GM18502 (cell line): ENCODE measurements at regions not wholly inside any gene's neighbourhood (a gene's known extent, or its start where the extent isn't known, plus 50 kb on each side); places are given as distances from the start of the nearest gene placed in this dataset.

Experiments
- ATAC-seq: cut with Tn5 transposase; IDR thresholded peaks from one replicate; pipeline ENCODE4 v1.9.1; 2021; ENCODE audit warnings: mild to moderate bottlenecking; ENCODE audit not compliant: unreplicated experiment, poor library complexity

GRCh38 chr5:115379622-115380344, 83.3 kb upstream of the CCDC112 start:
- peak; percentile 70 for ATAC-seq

GRCh38 chr5:115378754-115379153, 82.3 kb upstream of the CCDC112 start:
- ATAC-seq: no peak

- ATAC-seq: peak; percentile 73
These were observed 81.2 kb upstream of the CCDC112 start for GRCh38 chr5:115377468-115378217.

GRCh38 chr5:115375893-115376292, 79.4 kb upstream of the CCDC112 start:
- ATAC-seq: no peak

GRCh38 chr5:115374057-115374775, 77.8 kb upstream of the CCDC112 start:
- no peak for ATAC-seq

GRCh38 chr5:115372146-115372545, 75.7 kb upstream of the CCDC112 start:
- no peak for ATAC-seq

- no peak for ATAC-seq
These were observed 73.1 kb upstream of the CCDC112 start for GRCh38 chr5:115369430-115370144.

GRCh38 chr5:115366223-115366622, 69.8 kb upstream of the CCDC112 start:
- ATAC-seq: peak; percentile 73

GRCh38 chr5:115363879-115364278, 67.4 kb upstream of the CCDC112 start:
- no peak for ATAC-seq

- no peak for ATAC-seq
These were observed 63.7 kb upstream of the CCDC112 start for GRCh38 chr5:115360046-115360685.

- no peak for ATAC-seq
These were observed 59.4 kb upstream of the CCDC112 start for GRCh38 chr5:115355767-115356381.

- no peak for ATAC-seq
These were observed 58.6 kb upstream of the CCDC112 start for GRCh38 chr5:115355095-115355494.

GRCh38 chr5:115354246-115354645, 57.8 kb upstream of the CCDC112 start:
- no peak for ATAC-seq

- no peak for ATAC-seq
These were observed 56.1 kb upstream of the CCDC112 start for GRCh38 chr5:115352571-115352970.

- ATAC-seq: no peak
These were observed 55.1 kb upstream of the CCDC112 start for GRCh38 chr5:115351356-115352195.

GRCh38 chr5:115350894-115351293, 54.4 kb upstream of the CCDC112 start:
- no peak for ATAC-seq

- ATAC-seq: peak; percentile 63
These were observed 52.8 kb upstream of the CCDC112 start for GRCh38 chr5:115349001-115349817.

- no peak for ATAC-seq
These were observed 51.7 kb upstream of the CCDC112 start for GRCh38 chr5:115348175-115348574.
